HepG2 (cell line): ENCODE measurements at regions not wholly inside any gene's neighbourhood (a gene's known extent, or its start where the extent isn't known, plus 50 kb on each side); places are given as distances from the start of the nearest gene placed in this dataset.

Experiments
- ATAC-seq: fragments of 200-7000 bp; cut with Tn5 transposase; 3 replicates; pipeline ENCODE4 v1.9.1; 2020; ENCODE audit warnings: mild to moderate bottlenecking, moderate library complexity
- BruUV-seq: library from RNA; stranded (reverse); fragments of 400-500 nt; replicated peaks from 2 replicates; lab custom pipeline; 2021; lab: Mats Ljungman, UMichigan
- CTCF ChIA-PET: fragments of 300-600 bp; formaldehyde crosslinking; extraction: SDS; loops from one replicate; lab custom pipeline; 2021; ENCODE audit warnings: low total read pairs, inconsistent platforms, low intra/inter-chr PET ratio; lab: Yijun Ruan, JAX
- POLR2A ChIA-PET: fragments of 350-600 bp; sonication (Branson Sonifier 250); formaldehyde crosslinking; loops from one replicate; lab custom pipeline; 2020; ENCODE audit warnings: antibody characterized with exemption, inconsistent platforms; lab: Yijun Ruan, JAX
- DNase-seq: peaks from one replicate; pipeline ENCODE4 v3.0.0-alpha.2; 2015; ENCODE audit warnings: low spot score
- FAIRE-seq: peaks from 3 replicates; lab custom pipeline; 2011; peaks lifted over from hg19 to GRCh38; lab: Jason Lieb, UNC
- H2AFZ ChIP-seq: one replicate; pipeline ENCODE4 v1.6.1; 2011; ENCODE audit warnings: low read length, inconsistent platforms
- H3K27ac ChIP-seq: fragments of 300-600 bp; 3 replicates; pipeline ENCODE4 v1.8.0; 2011; ENCODE audit warnings: mixed run types, mild to moderate bottlenecking, mixed read lengths, low read length, inconsistent platforms; ENCODE audit not compliant: insufficient read depth; ENCODE audit errors: extremely low read length
- H3K27me3 ChIP-seq, 2 experiments: fragments of 200-600 bp in 1 of 2; 2 replicates in 1 of 2; 3 replicates in 1 of 2; pipeline versions ENCODE4 v1.6.0 to v1.8.0; 2011; ENCODE audit warnings: low read length in 2 of 2, mild to moderate bottlenecking in 2 of 2, moderate library complexity in 2 of 2, inconsistent platforms in 1 of 2; ENCODE audit not compliant: insufficient read depth in 2 of 2, control insufficient read depth in 1 of 2
- H3K36me3 ChIP-seq, 2 experiments: fragments of 200-600 bp in 1 of 2; replicated peaks in 1 of 2; 2 replicates in 1 of 2; 3 replicates in 1 of 2; pipeline versions ENCODE4 v1.5.1 to v1.8.0; 2011; ENCODE audit warnings: low read length in 2 of 2, inconsistent platforms in 1 of 2; ENCODE audit not compliant: insufficient read depth in 2 of 2, control insufficient read depth in 1 of 2
- H3K4me1 ChIP-seq: 2 replicates; pipeline ENCODE4 v1.5.1; 2012; ENCODE audit warnings: low read length, inconsistent platforms; ENCODE audit not compliant: insufficient read depth
- H3K4me2 ChIP-seq: 2 replicates; pipeline ENCODE4 v1.6.0; 2011; ENCODE audit warnings: low read depth, low read length, inconsistent platforms
- H3K4me3 ChIP-seq, 3 experiments: fragments of 200-600 bp in 1 of 3; sonication (generic), shearing (Covaris generic) in 1 of 3; replicated peaks in 1 of 3; 2 replicates each; pipeline ENCODE4 v1.5.1; 2011 to 2016; ENCODE audit warnings: low read length in 3 of 3, inconsistent platforms in 2 of 3, low read depth in 2 of 3, mild to moderate bottlenecking in 2 of 3, control low read depth in 1 of 3, mixed read lengths in 1 of 3; ENCODE audit not compliant: insufficient read depth in 1 of 3
- H3K79me2 ChIP-seq: one replicate; pipeline ENCODE4 v1.6.1; 2011; ENCODE audit warnings: low read length, inconsistent platforms; ENCODE audit not compliant: insufficient read depth
- H3K9ac ChIP-seq: 2 replicates; pipeline ENCODE4 v1.6.0; 2011; ENCODE audit warnings: mild to moderate bottlenecking, low read depth, low read length, inconsistent platforms; ENCODE audit not compliant: insufficient read depth
- H3K9me3 ChIP-seq: 2 replicates; pipeline ENCODE4 v1.5.1; 2012; ENCODE audit warnings: mild to moderate bottlenecking, low read length
- H4K20me1 ChIP-seq: 2 replicates; pipeline ENCODE4 v1.6.0; 2011; ENCODE audit warnings: inconsistent platforms, mild to moderate bottlenecking, low read length, moderate library complexity; ENCODE audit not compliant: insufficient read depth
- ATF1 ChIP-seq: IDR thresholded peaks from 2 replicates; pipeline ENCODE4 v1.6.1; 2016; ENCODE audit warnings: mild to moderate bottlenecking, control low read depth
- EP300 ChIP-seq, 3 experiments: sonication (generic) in 1 of 3; formaldehyde crosslinking in 1 of 3; IDR thresholded peaks; 2 replicates each; pipeline versions ENCODE4 v1.5.1 to v1.6.1; 2011 to 2020; ENCODE audit warnings: low read depth in 2 of 3, low read length in 2 of 3, borderline replicate concordance in 1 of 3, improper control_type of control experiment in 1 of 3, mild to moderate bottlenecking in 1 of 3, missing genetic modification reagents in 1 of 3, moderate library complexity in 1 of 3
- ZBTB40 ChIP-seq, 2 experiments: fragments of 450-650 bp in 1 of 2; sonication (generic) in 1 of 2; formaldehyde crosslinking in 1 of 2; IDR thresholded peaks; 2 replicates each; pipeline versions ENCODE4 v1.6.1 to v1.8.0; 2016 to 2022; ENCODE audit warnings: antibody characterized with exemption in 1 of 2, mild to moderate bottlenecking in 1 of 2, missing genetic modification reagents in 1 of 2
- ZNF343 ChIP-seq: sonication (generic); formaldehyde crosslinking; IDR thresholded peaks from 2 replicates; pipeline ENCODE4 v1.4.0; 2020; ENCODE audit warnings: mild to moderate bottlenecking, missing genetic modification reagents
- ZNF839 ChIP-seq: sonication (generic); formaldehyde crosslinking; IDR thresholded peaks from 2 replicates; pipeline ENCODE4 v1.4.0; 2020; ENCODE audit warnings: missing genetic modification reagents, mild to moderate bottlenecking, borderline replicate concordance
- WGBS: methylation state at CpG from one replicate; pipeline ENCODE4 v1.1.6; 2017; ENCODE audit warnings: low lambda C conversion rate; 5-methylcytosine and 5-hydroxymethylcytosine counted together
- in situ Hi-C: cut with HindIII; loops from 2 replicates; pipeline ENCODE4 v1.10.0; 2017; ENCODE audit warnings: low pct_unique_long_range_greater_than_20kb; ENCODE audit not compliant: extremely low pct_ligation_motif_present
- intact Hi-C: fragments of 100-400 bp; cut with micrococcal nuclease; formaldehyde crosslinking; loops from one replicate; pipeline ENCODE4 v1.10.0; 2022; ENCODE audit not compliant: unreplicated experiment
- TF ChIP-seq, protein P1 (sequence below): sonication (generic); formaldehyde crosslinking; IDR thresholded peaks from 2 replicates; pipeline ENCODE4 v1.4.0; 2020; ENCODE audit warnings: mild to moderate bottlenecking, missing genetic modification reagents
- TF ChIP-seq, protein P2 (sequence below): sonication (generic); formaldehyde crosslinking; IDR thresholded peaks from 2 replicates; pipeline ENCODE4 v1.5.0; 2020; ENCODE audit warnings: missing genetic modification reagents

DNA sequence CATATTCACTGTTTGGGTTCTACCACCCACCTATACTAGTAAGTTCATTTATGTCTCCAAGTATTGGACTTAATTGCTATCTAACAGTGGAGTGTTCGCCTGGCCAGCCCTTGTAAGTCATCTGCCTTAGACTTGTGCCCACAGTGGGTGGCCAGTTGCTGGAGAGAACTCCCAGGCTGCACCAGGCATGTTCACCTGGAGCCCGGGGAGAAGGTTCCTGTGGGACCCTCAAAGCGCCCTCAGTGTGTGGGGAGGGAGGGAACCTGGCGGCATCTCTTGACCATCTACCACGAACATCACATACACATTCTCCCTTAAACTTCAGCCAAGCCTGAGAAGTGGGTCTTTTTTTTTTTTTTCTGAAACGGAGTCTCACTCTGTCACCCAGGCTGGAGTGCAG, 138.1 kb downstream of the CPZ start (continued):
- no peak for TF ChIP-seq ZNF839 (CRISPR knock-in tag)
- TF ChIP-seq, protein P1, sequence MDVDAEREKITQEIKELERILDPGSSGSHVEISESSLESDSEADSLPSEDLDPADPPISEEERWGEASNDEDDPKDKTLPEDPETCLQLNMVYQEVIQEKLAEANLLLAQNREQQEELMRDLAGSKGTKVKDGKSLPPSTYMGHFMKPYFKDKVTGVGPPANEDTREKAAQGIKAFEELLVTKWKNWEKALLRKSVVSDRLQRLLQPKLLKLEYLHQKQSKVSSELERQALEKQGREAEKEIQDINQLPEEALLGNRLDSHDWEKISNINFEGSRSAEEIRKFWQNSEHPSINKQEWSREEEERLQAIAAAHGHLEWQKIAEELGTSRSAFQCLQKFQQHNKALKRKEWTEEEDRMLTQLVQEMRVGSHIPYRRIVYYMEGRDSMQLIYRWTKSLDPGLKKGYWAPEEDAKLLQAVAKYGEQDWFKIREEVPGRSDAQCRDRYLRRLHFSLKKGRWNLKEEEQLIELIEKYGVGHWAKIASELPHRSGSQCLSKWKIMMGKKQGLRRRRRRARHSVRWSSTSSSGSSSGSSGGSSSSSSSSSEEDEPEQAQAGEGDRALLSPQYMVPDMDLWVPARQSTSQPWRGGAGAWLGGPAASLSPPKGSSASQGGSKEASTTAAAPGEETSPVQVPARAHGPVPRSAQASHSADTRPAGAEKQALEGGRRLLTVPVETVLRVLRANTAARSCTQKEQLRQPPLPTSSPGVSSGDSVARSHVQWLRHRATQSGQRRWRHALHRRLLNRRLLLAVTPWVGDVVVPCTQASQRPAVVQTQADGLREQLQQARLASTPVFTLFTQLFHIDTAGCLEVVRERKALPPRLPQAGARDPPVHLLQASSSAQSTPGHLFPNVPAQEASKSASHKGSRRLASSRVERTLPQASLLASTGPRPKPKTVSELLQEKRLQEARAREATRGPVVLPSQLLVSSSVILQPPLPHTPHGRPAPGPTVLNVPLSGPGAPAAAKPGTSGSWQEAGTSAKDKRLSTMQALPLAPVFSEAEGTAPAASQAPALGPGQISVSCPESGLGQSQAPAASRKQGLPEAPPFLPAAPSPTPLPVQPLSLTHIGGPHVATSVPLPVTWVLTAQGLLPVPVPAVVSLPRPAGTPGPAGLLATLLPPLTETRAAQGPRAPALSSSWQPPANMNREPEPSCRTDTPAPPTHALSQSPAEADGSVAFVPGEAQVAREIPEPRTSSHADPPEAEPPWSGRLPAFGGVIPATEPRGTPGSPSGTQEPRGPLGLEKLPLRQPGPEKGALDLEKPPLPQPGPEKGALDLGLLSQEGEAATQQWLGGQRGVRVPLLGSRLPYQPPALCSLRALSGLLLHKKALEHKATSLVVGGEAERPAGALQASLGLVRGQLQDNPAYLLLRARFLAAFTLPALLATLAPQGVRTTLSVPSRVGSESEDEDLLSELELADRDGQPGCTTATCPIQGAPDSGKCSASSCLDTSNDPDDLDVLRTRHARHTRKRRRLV (CRISPR knock-in tag) = no peak

DNA sequence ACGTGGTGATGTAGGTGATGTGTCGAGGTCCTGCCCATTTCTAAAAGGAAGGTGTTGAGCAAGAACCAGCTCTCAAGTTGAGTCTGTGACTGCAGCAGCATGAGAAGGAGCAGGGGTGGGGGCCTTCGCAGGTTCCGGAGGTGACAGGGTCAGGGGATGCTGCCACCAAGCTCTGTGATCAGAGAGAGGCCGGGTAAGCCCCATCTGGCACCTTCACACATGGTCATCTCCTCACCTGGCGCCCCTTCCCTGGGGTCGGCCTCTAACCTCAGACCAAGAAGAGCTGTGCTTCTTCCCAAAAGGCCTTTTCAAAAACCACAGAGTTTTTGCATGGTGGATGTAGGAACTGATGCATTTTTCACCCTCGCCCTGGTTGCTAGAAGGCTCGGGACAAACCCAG, 137.6 kb downstream of the CPZ start:
- Histone ChIP-seq H3K27ac (no peak overlapping the region), H3K27me3 (peaks cover 3 to 38% of the 10 kb centered on the region in 2 experiments), H3K36me3 (no peaks in the 10 kb centered on the region), H2AFZ (no peak overlapping the region), H3K9me3 (no peaks in the 10 kb centered on the region), H3K4me3 (no peak overlapping the region), H4K20me1 (no peaks in the 10 kb centered on the region), H3K4me1 (no peaks in the 10 kb centered on the region), H3K4me2 (no peak overlapping the region), H3K9ac (no peak overlapping the region), H3K79me2 (no peaks in the 10 kb centered on the region)
- no peak for DNase-seq
- ATAC-seq = no peak
- in situ Hi-C loops = no loop called here
- 14% methylated on average over 9 of the region's 9 CpGs for whole genome bisulfite sequencing
- intact Hi-C loops = no loop called here
- POLR2A ChIA-PET = no interaction called here
- CTCF ChIA-PET = no interaction called here
- BruUV-seq = no TSS peak
- no peak for FAIRE-seq
- TF ChIP-seq ATF1 (CRISPR knock-in tag) (no peak), ZNF343 (CRISPR knock-in tag) (no peak), EP300 (IDR thresholded peaks at IDR 0.05; ENCODE audit: low read depth in 2 of 2, low read length in 2 of 2) (no peak), EP300 (CRISPR knock-in tag; IDR thresholded peaks at IDR 0.05; ENCODE audit: borderline replicate concordance) (no peak), ZBTB40 (IDR thresholded peaks at IDR 0.05) (no peak), ZBTB40 (CRISPR knock-in tag; IDR thresholded peaks at IDR 0.05) (no peak)
- TF ChIP-seq, protein P2, sequence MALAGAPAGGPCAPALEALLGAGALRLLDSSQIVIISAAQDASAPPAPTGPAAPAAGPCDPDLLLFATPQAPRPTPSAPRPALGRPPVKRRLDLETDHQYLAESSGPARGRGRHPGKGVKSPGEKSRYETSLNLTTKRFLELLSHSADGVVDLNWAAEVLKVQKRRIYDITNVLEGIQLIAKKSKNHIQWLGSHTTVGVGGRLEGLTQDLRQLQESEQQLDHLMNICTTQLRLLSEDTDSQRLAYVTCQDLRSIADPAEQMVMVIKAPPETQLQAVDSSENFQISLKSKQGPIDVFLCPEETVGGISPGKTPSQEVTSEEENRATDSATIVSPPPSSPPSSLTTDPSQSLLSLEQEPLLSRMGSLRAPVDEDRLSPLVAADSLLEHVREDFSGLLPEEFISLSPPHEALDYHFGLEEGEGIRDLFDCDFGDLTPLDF (CRISPR knock-in tag) = no peak
